Esophagus squamous epithelium (tissue), 5 donors: ENCODE measurements at regions not wholly inside any gene's neighbourhood (a gene's known extent, or its start where the extent isn't known, plus 50 kb on each side); places are given as distances from the start of the nearest gene placed in this dataset.

Experiments
- DNase-seq: peaks from one replicate; lab custom pipeline; 2025; lab: John Stamatoyannopoulos, UW
- H3K27ac ChIP-seq, 4 donors: fragments of 200-600 bp; sonication (generic); one replicate each; pipeline ENCODE4 v1.5.1; 2016 to 2019; ENCODE audit warnings: mild to moderate bottlenecking in 1 of 4
- H3K27me3 ChIP-seq, 4 donors: fragments of 200-600 bp; sonication (generic); 1 replicate in 3 of 4; 2 replicates in 1 of 4; pipeline versions ENCODE4 v1.5.1 to v1.6.0; 2017 to 2021; ENCODE audit warnings: antibody characterized with exemption in 1 of 4
- H3K36me3 ChIP-seq, 3 donors: fragments of 200-600 bp; sonication (generic); one replicate each; pipeline ENCODE4 v1.5.1; 2016 to 2019
- H3K4me1 ChIP-seq, 3 donors: fragments of 200-600 bp; sonication (generic); one replicate each; pipeline ENCODE4 v1.5.1; 2017 to 2019
- H3K4me3 ChIP-seq, 4 donors: fragments of 200-600 bp; sonication (generic); 1 replicate in 3 of 4; 2 replicates in 1 of 4; pipeline ENCODE4 v1.5.1; 2016 to 2019; ENCODE audit warnings: mild to moderate bottlenecking in 2 of 4, moderate library complexity in 1 of 4
- H3K9me3 ChIP-seq, 3 donors: fragments of 200-600 bp; sonication (generic); one replicate each; pipeline ENCODE4 v1.5.1; 2016 to 2019
- CTCF ChIP-seq, 6 experiments: fragments of 450-650 bp in 4 of 6; fragments of 200-600 bp in 2 of 6; sonication (generic) in 2 of 6; IDR thresholded peaks; one replicate each; pipeline ENCODE4 v1.5.1; 2016 to 2019; ENCODE audit warnings: antibody characterized with exemption in 6 of 6, mild to moderate bottlenecking in 4 of 6, moderate library complexity in 4 of 6
- POLR2A ChIP-seq, 4 donors: fragments of 450-650 bp; IDR thresholded peaks; one replicate each; pipeline ENCODE4 v1.6.1; 2017; ENCODE audit warnings: antibody characterized with exemption in 4 of 4, mild to moderate bottlenecking in 4 of 4, moderate library complexity in 3 of 4
- WGBS, 2 donors: methylation state at CpG; one replicate each; pipeline ENCODE4 v1.1.5; 2018; 5-methylcytosine and 5-hydroxymethylcytosine counted together
- intact Hi-C: fragments of 100-400 bp; cut with DNase I; formaldehyde crosslinking; loops from one replicate; pipeline ENCODE4 v1.15.0; 2022
- donor health status: DM: yes; HTN: yes; CAD: no.

- Histone ChIP-seq H3K27me3 (no peaks in the 10 kb centered on the region), H3K4me1 (peaks cover 0 to 9% (median 0%) of the 10 kb centered on the region in 3 donors), H3K27ac (no peak overlapping the region), H3K9me3 (no peaks in the 10 kb centered on the region), H3K36me3 (no peaks in the 10 kb centered on the region), H3K4me3 (no peak overlapping the region)
- WGBS, 2 donors: 61 to 71% methylated on average over 4 to 5 of the region's 5 CpGs
- no peak for DNase-seq
- intact Hi-C loops: no loop called here
- TF ChIP-seq CTCF (IDR thresholded peaks at IDR 0.05): no peak
- no peak for TF ChIP-seq POLR2A (IDR thresholded peaks at IDR 0.05)
Measured at GRCh38 chr6:14824060-14824459, 421.8 kb upstream of the JARID2 start.

DNA sequence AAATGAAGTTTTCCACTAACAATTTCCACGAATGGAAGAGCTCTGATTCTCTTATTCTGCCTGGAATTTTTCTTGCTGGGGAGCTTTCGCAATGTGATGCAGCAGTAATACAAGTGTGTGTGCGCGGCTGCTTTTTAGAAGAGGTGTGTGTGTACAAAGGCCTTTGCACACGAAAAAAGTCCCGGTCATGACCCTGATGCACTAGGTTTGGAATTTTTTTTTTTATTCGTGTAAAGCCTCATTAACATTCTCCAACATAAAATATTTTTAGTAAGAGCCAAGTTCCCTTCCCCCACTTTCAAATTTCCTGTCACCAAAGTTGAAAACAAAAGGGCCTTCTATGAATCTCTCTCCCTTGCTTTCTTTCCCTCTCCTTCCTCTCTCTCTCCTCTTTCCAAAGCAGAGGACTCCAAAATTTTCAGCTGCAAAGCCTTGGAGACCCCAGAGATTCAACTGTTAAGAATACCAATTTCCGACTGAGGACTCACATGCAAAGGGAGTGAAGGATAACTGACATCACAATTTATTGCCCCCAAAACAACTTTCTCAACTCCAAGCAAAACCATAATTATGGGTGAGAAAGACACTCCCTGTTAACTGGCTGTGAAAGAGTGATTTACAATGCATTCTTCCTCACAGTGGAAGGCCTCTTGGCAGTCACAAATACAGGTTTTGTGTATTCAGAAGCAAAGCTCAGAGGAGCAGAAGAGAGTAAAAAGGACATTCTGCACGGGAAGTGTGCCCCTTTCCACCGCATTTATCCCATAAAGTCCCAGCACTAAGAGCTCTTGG, 421.2 kb upstream of the JARID2 start:
- DNase-seq: no peak
- Histone ChIP-seq H3K27ac (no peak overlapping the region), H3K9me3 (no peaks in the 10 kb centered on the region), H3K27me3 (no peaks in the 10 kb centered on the region), H3K4me3 (no peak overlapping the region), H3K36me3 (no peaks in the 10 kb centered on the region), H3K4me1 (peaks cover 0 to 9% (median 0%) of the 10 kb centered on the region in 3 donors)
- intact Hi-C loops: no loop called here
- WGBS, 2 donors: 63 to 71% methylated on average over 10 of the region's 10 CpGs
- TF ChIP-seq POLR2A (IDR thresholded peaks at IDR 0.05) (no peak), CTCF (IDR thresholded peaks at IDR 0.05) (no peak)

GRCh38 chr6:14826456-14826855, 419.4 kb upstream of the JARID2 start:
- TF ChIP-seq POLR2A (IDR thresholded peaks at IDR 0.05) (no peak), CTCF (IDR thresholded peaks at IDR 0.05) (no peak)
- H3K4me1 ChIP-seq: peaks cover 0 to 9% (median 0%) of the 10 kb centered on the region in 3 donors
- no peaks in the 10 kb centered on the region for H3K36me3 ChIP-seq
- no peak overlapping the region for H3K4me3 ChIP-seq
- intact Hi-C loops: no loop called here
- 78 to 84% methylated on average over 4 of the region's 4 CpGs for WGBS, 2 donors
- no peaks in the 10 kb centered on the region for H3K9me3 ChIP-seq
- H3K27me3 ChIP-seq: no peaks in the 10 kb centered on the region
- no peak overlapping the region for H3K27ac ChIP-seq
- no peak for DNase-seq

DNA sequence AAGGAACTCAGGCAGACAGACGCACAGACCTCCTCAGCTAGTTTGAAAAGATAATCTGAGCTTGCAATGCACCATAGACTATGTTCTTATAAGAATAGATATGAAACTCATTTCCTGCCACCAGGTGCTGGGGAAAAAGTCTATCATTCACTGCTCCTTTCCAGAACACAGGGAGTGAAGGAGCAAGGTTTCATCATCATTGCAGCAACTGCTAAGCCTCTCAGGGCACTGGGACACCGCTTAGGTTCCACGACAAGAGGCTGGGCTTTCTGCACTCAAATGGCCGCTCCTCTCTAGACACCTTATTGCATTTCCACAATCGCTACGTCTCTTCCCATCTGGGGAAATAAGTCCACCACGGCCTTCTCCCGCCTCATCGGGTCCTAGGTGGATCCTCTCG, 418.5 kb upstream of the JARID2 start:
- Histone ChIP-seq H3K27me3 (no peaks in the 10 kb centered on the region), H3K27ac (no peak overlapping the region), H3K4me1 (peaks cover 0 to 9% (median 0%) of the 10 kb centered on the region in 3 donors), H3K4me3 (no peak overlapping the region), H3K9me3 (no peaks in the 10 kb centered on the region), H3K36me3 (no peaks in the 10 kb centered on the region)
- TF ChIP-seq CTCF (IDR thresholded peaks at IDR 0.05) (no peak), POLR2A (IDR thresholded peaks at IDR 0.05) (no peak)
- DNase-seq: no peak
- WGBS, 2 donors: 86 to 91% methylated on average over 10 of the region's 10 CpGs
- intact Hi-C loops: no loop called here

DNA sequence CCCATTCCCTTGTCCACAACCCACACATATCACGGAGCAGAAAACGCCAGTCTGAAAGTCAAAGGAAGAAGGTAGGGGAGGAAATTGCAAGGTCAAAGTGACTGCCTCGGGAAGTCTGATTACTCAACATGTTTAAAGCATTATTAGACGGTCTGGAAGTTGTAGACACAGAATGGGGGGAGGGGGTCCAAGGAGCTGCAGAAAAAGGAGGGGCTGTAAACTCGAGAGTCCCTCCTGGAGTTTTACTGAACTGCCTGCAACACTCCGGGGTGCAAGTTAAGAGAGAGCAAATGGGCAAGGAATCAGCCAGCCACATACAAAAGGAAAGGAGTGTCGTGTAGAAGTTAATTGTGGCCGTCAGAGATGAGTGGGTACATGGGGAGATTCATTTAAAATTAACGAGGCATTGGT, 417.7 kb upstream of the JARID2 start:
- no peak overlapping the region for H3K27ac ChIP-seq
- H3K27me3 ChIP-seq: no peaks in the 10 kb centered on the region
- intact Hi-C loops: no loop called here
- TF ChIP-seq CTCF (IDR thresholded peaks at IDR 0.05) (no peak), POLR2A (IDR thresholded peaks at IDR 0.05) (no peak)
- H3K36me3 ChIP-seq: no peaks in the 10 kb centered on the region
- no peak overlapping the region for H3K4me3 ChIP-seq
- 73% methylated on average over 9 of the region's 9 CpGs for WGBS, 2 donors
- DNase-seq: no peak
- H3K4me1 ChIP-seq: peaks cover 0 to 9% (median 0%) of the 10 kb centered on the region in 3 donors
- no peaks in the 10 kb centered on the region for H3K9me3 ChIP-seq
